ENCODE measurements at regions not wholly inside any gene's neighbourhood (a gene's known extent, or its start where the extent isn't known, plus 50 kb on each side); places are given as distances from the start of the nearest gene placed in this dataset.

DNA sequence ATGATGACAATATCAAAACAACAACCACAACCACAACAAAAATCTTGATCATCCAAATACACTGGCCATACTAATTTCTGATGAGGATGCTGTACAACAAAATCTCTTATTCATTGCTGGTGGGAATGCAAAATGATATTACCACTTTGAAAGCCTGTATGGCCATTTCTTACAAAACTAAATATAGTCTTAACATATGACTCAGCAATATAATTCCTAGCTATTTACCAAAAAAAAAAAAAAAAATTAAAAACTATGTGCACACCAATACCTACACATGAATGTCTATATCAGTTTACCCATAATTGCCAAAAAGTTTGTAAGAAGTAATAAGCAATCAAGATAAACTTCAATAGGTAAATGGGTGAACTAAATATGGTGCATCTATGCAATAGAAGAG, 1379.7 kb downstream of the CDH11 start:
- no peak for DNase-seq

DNA sequence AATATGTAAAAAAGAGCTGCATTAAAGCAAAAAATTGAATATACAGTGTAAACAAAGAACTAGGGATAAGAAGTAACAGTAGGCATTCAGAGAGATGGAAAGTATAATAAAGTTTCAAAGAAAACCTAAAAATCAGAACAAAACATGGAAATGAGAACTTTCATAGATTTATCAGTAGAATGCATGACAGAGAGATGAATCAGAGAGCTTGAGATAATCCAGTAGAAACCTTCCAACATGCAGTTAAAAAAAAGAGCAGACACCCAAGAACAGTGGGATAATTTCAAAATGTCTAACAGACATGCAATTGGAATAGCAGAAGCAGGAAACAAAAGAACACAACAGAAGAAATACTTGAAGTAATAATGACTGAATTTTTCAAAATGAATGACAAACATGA, 1384.2 kb downstream of the CDH11 start:
- no peak for DNase-seq

DNA sequence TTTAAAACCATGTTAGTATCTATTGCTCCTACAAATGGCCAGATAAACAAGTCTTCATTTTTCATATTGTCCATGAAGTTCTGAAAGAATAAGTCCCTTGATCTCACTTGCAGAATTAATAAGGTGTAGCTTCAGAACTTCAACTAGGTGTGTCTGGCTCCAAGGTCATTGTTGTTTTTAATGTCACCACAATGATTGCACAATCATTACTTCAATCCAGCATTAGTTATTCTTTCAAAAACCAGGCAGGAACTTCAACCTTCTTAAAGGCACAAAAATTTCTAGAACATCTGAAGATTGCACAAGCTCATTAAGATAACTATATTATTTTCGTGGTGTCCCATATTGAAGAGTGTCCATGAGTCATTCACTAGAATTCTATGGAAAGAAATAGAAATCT, 1386.4 kb downstream of the CDH11 start:
- DNase-seq = no peak

DNA sequence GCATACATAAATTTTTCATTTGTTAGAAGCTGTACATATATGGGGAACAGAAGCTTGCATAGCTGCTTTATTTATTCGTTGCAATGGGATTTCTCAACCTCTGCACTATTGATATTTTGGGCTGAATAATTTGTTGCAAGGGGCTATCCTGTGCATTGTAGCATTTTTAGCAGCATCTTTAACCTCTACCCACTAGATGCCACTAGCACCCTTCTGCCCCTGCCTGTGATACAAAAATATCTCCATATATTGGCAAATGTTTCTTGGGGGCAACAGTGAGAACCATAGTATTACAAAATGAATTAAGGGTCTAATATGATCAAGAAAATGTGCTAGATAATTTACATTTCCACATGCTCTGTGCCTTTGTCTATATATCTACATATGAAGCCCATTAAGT, 1401.0 kb downstream of the CDH11 start:
- DNase-seq = no peak

DNA sequence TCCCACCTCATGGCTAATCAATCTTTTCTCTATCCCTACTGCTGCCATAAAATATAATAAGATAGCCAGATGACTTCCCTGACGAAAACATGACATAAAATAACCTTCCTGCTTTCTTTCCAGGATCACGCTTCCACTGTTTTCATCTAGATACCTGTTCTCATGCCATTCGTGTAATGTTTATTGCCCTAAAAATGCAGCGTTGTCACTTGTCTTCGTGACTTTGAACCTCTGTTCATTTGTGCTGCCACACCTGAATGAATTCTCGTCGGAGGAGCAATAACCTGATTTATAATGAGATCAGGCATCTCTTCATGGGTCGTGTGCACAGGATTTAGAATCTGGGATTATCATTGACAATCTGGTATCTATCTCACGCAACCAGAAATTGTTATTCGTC, 1401.9 kb downstream of the CDH11 start:
- DNase-seq = no peak

DNA sequence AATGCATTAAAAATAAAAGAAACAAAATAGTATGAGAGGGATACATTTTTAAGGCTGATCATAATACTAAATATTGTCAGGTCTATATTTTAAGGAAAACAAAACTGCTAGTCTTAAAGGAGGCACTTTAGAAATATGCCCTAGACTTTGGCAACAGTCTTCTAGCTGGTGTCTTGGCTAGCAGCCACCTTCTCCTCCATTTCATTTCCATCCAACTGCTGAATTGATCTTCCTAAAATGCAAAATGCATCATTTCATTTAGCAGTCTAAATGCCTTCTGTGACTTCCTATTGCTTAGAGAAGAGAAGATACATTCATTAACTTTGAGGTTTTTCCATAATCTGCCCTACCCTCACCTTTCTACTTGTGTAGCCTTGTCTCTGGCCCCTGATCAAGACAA, 1404.1 kb downstream of the CDH11 start:
- DNase-seq = no peak

DNA sequence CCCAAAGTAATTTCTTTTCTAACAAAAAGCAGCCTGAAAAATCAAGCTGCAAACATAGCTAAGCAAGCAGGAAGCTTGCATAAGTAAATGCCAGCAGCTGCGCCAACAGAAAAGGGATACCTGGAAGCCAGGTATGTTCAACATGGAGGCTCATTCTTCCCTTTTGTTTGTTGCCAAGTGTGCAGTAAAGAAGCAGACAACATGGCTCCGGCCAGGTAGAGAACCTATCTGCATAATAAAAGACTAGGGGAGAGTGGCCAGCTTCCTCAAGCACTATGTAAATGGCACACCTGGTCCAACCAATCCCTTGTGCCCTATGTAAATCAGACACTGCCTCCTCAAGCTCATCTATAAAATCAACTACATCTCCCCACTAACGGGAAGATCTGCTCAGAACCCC, 1407.0 kb downstream of the CDH11 start:
- DNase-seq = no peak

DNA sequence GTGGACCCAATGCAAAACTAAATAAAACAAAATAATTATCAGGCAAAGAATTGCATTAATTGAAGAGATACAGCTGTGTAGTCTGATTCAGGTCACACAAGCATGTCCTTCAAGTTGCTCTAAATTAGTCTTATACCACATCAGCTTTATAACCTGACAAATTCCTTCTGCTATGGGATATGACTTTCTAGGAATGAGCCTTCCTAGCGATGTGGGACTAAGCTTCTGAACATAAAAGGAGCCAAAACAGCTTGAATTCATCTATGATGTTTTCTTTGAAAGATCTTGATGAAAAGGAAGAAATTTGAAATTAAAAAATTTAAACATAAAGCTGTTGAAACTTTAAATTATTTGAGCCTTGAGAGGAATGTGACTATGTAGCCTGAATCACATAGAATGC, 1409.1 kb downstream of the CDH11 start:
- no peak for DNase-seq

DNA sequence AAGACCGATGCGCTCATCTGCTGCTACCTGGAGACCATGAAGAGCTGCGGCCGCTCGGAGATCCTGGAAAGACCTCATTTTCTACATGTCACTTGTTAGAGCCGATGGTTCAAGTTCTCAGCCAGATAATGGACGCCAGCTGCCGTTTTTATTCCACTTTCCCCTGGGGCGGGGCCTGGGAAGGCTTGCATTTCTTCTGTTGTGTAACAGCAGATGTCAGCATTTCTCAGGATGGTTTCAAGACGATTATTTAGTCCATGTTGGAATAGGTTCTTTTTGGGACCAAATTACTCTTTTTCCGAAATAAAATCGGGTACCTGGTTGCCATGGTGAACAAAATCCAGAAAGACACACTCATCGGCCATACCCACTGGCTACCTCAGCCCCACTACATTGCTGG, 1418.3 kb downstream of the CDH11 start:
- DNase-seq = no peak

DNA sequence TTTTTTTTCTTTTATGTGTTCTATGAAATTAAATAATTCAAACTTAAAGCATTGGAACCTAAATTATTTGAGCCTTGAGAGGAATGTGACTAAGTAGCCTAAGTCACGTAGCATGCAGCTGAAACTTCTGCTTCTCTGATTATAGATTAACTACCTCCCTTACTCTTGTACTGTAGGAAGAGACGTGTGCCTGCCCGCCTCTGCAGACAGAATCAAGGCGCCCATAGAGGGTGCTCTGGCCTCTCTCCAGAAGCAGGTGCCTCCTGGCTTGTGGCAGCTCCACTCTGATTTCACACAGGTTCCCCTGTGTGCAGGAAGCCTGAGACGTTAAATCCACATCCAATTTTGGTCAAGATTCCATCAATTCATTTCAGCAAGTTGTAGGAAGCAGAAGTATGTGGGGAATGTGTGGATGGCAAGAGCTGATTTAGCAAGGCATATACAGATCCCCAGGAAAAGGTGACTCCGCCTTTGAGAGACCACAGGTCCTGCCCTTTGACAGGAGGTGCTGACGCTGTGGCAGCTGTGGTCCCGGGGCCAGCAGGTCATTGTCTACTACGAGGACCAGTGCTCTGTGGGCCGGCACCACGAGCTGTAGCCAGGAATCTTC, 1418.8 kb downstream of the CDH11 start:
- DNase-seq = no peak

DNA sequence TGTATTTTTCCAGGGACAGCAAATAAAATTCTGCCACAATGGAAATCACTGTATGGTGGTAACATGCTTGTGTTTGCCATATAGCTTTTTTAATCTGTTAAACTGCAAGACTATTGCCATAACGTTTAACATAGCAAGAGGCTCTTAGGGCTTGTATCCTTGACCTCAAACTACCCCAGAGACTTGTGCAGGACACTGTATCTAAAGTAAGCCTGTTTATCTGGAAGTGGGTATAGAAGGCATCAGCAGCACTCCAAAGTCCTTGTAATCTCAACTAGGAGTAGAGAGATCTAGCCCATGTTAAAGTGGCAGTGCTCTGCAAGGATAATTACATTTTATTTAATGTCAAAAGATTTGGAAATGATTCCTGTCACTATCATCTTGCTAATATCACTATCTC, 1424.1 kb downstream of the CDH11 start:
- no peak for DNase-seq

DNA sequence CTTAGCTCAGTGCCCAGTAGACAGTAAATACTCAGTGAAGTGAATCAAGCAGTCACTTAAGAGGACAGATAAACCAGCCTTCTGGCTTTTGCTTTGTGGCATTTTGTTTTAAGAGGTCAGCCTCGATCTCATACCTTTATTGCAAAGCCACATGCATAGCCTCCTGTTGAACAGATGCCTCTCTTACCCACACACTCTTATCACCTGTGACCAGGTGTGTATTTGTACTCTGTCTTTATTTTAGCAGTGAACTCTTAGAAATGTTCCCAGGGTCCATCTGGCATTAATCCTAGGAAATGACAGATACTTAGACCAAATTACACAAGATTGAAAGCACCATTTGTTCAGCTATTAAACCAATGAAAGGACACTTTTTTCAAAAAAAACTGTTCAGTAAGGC, 1426.5 kb downstream of the CDH11 start:
- DNase-seq = no peak

DNA sequence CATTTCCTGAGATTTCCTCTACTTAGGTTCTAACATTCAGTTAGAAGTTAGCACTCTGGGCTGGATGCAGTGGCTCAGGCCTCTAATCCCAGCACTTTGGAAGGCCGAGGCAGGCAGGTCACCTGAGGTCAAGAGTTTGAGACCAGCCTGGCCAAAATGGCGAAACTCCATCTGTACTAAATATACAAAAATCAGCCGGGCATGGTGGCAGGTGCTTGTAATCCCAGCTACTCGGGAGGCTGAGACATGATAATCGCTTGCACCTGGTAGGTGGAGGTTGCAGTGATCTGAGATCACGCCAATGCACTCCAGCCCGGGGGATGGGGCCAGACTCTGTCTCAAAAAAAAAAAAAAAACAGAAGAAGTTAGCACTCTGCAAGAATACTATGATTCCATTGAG, 1430.9 kb downstream of the CDH11 start:
- DNase-seq = no peak

DNA sequence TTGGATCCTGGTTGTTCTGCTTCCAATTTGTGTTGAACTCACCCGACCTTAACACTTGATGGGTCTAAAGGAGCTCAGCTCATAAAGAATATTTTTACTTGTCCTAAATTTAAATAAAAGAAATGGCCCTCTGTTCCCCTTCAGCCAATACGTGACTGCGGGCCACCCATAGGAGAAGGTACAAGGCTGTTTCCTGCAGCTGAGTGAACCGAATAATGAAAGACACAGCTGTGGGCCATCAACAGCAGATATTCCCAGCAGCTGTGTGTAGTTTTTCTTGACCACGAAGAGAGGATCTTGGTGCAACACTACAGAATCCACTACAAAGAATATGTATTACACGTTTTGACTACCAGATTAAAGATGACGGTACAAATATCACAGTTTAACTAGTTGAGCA, 1431.6 kb downstream of the CDH11 start:
- DNase-seq = no peak

DNA sequence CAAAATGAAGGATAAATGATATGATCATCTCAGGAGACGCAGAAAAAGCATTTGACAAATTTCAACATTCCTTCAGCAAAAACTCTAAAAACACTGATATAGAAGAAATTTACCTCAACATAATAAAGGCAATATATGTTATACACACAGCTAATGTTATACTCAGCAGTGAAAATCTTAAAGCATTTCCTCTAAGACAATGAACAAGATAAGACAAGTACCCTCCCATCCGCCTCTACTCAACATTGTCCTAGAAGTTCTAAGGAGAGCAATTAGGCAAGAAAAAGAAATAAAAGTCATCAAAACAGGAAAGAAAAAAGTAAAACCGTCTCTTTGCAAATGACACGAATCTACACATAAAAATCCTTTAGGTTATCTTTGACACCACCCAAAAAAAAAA, 1432.8 kb downstream of the CDH11 start:
- DNase-seq = no peak

DNA sequence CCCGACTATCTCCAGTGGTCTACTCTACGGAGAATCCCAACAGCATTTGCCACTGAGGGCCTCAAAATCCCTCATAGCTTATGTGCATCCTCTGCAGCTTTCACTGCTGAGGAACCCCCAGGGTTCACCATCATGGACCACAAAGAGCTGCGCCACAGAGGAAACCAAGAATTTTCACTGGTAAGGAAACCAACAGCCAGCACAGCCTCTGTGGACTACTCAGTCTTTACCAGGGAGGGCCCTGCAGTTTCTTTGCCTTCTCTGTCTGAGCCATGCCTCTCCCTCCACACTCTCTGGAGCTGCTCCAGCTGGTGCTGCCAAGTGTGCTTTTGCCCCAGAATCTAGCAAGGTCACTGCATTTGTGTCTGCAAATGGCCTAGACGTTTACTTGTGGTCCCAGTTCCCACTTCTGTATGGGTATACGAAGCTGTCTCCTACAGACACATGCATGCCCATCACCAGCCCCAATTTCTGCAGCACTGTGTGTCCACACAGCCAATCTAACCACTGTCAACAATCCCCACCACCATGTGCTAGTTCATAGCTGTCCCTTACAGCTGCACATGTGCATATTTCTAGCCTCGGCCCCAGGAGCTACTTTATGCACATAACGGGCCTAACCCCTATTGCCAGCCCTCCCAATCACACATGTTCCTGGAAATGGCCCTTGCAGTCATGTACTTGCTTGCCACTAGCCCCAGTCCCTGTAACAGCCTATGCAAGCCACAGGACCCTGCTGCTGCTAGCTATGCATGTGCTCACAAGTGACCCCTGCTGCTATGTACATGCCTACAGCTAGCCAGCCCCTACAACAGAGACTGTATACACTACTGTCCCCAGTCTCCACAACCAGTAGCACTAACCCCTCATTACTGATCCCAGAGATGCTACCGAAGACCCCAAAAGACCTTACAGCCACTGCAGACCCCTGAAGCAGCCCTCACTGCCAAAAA, 1437.4 kb downstream of the CDH11 start:
- no peak for DNase-seq

DNA sequence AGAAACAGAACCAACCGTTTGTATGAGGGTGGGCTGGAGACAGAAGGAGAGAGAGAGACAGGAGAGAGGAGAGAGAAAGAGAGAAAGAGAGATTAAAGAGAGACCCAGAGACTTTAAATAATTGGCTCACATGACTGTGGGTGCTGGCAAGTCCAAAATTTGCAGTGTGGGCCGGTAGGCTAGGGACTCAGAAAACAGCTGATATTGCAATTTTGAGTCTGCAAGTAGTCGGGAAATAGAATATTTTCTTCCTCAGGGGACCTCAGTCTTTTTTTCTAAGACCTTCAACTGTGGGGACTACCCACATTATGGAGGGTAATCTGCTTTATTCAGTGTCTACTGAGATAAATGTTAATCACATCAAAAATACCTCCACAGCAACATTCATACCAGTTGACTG, 1439.0 kb downstream of the CDH11 start:
- DNase-seq = no peak

DNA sequence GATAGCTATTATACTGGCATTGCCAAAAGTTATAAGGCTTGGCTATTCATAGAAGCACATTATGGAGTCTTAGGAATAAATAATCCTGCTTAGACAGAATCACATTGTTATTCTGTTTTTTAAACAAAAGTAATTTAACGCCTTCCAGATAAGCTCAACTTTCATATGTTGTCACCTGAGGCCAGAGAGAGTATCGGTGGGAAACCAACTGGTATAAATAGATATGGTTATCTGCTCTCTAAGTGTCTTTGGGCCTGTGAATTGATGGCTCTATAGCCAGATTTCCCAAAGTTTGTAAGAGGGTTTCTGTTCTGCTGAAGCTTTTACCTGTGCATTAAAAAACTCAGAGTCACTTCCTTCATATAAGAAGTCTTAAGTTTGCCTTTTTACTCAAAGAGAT, 1449.4 kb downstream of the CDH11 start:
- no peak for DNase-seq

DNA sequence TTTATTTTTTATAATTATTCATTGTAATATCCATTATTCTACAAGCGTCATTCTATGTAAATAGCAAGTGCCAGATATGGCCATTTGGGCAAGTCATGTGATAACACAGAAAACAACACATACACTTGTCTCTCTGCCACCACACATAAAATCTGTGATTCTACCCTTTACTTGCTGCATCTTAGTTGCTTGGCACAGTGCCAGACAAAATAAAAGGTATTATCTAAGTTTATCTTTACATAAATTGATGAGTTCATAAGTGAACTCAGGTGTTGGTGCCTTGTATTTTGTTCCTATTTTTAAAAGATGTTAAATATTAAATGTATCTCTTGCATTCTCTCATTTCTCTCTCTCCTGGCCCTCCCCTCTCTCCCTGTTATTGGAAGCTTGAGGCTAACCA, 1458.7 kb downstream of the CDH11 start:
- no peak for DNase-seq

DNA sequence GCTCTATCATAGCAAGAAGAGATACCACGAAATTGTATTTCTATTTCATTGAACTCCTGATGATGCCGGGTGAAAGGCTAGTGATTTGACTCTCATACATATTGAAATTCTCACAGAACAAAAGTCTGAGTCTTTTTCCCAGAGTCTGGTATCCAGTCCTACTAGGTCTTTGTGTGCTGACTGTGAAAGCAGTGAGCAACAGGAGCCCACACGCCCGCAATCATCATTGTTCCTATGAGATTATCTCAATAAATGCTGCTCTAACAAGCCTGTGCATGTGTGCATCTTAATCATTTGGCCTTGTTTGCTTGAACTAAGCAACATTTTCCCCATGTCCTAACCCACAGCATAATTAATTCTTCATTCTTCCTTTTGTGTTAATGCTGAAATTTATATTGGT, 1466.0 kb downstream of the CDH11 start:
- DNase-seq = no peak

DNA sequence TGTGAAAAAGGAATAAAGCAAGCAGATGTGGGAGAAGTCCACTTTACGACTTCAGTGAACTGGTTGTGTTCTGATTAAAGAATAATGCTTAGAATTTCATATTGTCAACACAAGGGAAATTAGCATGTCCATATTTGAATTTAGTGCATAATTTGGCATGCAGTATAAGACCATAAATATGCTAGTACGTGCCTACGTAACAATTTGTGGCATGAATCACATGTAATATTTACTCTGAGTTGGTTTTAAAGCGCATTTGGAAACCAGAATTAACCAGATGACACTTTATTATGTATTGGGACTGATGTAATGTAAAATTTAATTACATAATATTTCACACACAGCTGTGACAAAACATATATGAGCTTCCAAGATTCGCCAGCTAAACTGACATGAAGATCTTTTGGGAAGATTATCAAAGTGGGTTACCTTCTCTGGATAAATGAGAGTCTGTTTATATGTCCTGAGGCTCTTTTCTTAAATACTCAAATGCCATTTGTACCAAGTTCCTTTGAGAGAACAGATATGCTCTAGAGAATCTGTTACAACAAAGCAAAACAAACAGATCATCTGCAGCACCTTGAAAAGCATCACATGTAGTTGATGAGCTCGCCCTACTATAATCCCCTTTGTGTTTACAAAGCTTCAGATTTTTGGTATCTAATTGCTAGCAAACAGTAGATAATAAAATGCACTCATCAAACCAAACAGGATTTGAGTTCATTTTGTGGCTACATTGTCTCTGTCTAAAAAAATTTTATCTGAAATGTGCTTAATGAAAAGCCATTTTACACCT, 1468.6 kb downstream of the CDH11 start:
- DNase-seq = no peak

DNA sequence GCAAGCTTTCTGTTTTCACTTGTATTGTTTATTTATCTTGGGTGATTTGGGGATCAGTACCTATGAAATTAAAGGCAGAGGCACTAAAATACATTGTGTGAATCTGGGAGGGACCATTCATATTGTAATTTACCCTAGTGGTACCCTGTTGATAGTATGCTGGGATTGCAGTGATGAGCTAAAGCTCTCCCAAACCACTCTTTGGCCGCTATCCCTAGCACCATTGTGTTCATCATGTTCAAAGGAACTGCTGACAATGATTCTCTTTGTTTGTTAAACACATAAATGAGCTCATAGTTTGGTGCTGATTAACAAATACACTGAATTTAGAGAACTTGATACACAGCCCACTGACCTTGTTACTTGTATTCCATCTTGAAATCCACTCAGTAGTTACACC, 1469.8 kb downstream of the CDH11 start:
- DNase-seq = no peak

DNA sequence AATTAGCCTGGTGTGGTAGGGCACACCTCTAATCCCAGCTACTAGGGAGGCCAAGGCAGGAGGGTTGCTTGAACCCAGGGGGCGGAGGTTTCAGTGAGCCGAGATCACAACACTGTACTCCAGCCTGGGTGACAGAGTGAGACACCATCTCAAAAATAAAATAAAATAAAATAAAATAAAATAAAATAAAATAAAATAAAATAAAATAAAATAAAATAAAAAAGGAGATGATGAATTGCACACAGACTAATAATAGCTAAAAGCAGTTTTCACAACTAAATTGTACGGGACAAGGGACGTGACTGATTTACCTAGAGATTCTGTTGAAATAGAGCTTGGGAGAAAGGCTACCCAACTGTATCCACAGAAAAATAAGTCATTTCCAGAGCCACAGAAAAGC, 1471.3 kb downstream of the CDH11 start:
- no peak for DNase-seq

Measured in NCI-H2171 treated with DMSO at 0.1 percent for 48 hours (cell line).